ENCODE measurements at regions not wholly inside any gene's neighbourhood (a gene's known extent, or its start where the extent isn't known, plus 50 kb on each side); places are given as distances from the start of the nearest gene placed in this dataset.

DNA sequence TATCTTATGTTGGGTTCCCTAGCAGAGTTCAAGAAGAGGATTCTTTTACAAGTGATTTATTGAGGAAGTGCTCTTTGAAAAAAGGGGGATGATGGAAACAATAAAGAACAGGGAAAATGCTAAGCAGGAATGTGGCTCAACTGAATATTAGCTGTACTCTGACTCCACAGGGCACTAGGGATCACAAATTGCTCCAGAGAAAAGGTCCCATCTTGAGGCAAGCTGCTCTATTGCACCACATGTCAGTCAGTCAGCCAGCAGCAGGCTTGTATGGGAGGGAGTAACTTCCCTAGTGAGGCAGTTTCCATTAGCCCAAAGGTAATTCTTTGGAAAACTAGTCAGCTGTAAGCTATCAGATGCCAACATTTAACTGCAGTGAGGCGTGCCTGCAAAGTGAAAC, 73.3 kb upstream of the FNDC3A start:
- TF ChIP-seq MXI1 (conservative IDR thresholded peaks at IDR 0.05; ENCODE audit: poor library complexity, severe bottlenecking) (no peak), TAF1 (IDR thresholded peaks at IDR 0.05; ENCODE audit: low read depth) (no peak), RAD21 (conservative IDR thresholded peaks at IDR 0.05) (no peak), POLR2AphosphoS5 (IDR thresholded peaks at IDR 0.05) (no peak), EZH2 (IDR thresholded peaks at IDR 0.05; ENCODE audit: borderline replicate concordance, insufficient read depth, low read length, poor library complexity, severe bottlenecking) (no peak), EP300 (conservative IDR thresholded peaks at IDR 0.05; ENCODE audit: poor library complexity, severe bottlenecking) (no peak)
- TF ChIP-seq, protein P1, sequence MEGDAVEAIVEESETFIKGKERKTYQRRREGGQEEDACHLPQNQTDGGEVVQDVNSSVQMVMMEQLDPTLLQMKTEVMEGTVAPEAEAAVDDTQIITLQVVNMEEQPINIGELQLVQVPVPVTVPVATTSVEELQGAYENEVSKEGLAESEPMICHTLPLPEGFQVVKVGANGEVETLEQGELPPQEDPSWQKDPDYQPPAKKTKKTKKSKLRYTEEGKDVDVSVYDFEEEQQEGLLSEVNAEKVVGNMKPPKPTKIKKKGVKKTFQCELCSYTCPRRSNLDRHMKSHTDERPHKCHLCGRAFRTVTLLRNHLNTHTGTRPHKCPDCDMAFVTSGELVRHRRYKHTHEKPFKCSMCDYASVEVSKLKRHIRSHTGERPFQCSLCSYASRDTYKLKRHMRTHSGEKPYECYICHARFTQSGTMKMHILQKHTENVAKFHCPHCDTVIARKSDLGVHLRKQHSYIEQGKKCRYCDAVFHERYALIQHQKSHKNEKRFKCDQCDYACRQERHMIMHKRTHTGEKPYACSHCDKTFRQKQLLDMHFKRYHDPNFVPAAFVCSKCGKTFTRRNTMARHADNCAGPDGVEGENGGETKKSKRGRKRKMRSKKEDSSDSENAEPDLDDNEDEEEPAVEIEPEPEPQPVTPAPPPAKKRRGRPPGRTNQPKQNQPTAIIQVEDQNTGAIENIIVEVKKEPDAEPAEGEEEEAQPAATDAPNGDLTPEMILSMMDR (IDR thresholded peaks at IDR 0.05; ENCODE audit: poor library complexity, severe bottlenecking), result no peak
- TF ChIP-seq, protein P2, sequence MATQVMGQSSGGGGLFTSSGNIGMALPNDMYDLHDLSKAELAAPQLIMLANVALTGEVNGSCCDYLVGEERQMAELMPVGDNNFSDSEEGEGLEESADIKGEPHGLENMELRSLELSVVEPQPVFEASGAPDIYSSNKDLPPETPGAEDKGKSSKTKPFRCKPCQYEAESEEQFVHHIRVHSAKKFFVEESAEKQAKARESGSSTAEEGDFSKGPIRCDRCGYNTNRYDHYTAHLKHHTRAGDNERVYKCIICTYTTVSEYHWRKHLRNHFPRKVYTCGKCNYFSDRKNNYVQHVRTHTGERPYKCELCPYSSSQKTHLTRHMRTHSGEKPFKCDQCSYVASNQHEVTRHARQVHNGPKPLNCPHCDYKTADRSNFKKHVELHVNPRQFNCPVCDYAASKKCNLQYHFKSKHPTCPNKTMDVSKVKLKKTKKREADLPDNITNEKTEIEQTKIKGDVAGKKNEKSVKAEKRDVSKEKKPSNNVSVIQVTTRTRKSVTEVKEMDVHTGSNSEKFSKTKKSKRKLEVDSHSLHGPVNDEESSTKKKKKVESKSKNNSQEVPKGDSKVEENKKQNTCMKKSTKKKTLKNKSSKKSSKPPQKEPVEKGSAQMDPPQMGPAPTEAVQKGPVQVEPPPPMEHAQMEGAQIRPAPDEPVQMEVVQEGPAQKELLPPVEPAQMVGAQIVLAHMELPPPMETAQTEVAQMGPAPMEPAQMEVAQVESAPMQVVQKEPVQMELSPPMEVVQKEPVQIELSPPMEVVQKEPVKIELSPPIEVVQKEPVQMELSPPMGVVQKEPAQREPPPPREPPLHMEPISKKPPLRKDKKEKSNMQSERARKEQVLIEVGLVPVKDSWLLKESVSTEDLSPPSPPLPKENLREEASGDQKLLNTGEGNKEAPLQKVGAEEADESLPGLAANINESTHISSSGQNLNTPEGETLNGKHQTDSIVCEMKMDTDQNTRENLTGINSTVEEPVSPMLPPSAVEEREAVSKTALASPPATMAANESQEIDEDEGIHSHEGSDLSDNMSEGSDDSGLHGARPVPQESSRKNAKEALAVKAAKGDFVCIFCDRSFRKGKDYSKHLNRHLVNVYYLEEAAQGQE (IDR thresholded peaks at IDR 0.05; ENCODE audit: borderline replicate concordance), result no peak

All from neural cell (in vitro differentiated cells).